HT-29 (cell line): ENCODE measurements at regions not wholly inside any gene's neighbourhood (a gene's known extent, or its start where the extent isn't known, plus 50 kb on each side); places are given as distances from the start of the nearest gene placed in this dataset. TPM values are rescaled to one million over a fixed set of nuclear protein-coding genes. Genes with fewer than 3 reads are reported as not detected.
"Not testable (repeated sequence)": the region's sequence is repeated elsewhere in the genome, so short reads cannot be mapped to it uniquely, and the experiment has no call there.

ENCODE experiments used
- DNase-seq: peaks from one replicate; pipeline ENCODE4 v3.0.0-alpha.2; 2015; ENCODE audit warnings: low spot score
- small RNA-seq: library from RNA; depleted of rRNA; stranded (forward); fragments of <200 nt; gene quantifications from one replicate; pipeline ENCODE3, GENCODE V24; 2014

DNA sequence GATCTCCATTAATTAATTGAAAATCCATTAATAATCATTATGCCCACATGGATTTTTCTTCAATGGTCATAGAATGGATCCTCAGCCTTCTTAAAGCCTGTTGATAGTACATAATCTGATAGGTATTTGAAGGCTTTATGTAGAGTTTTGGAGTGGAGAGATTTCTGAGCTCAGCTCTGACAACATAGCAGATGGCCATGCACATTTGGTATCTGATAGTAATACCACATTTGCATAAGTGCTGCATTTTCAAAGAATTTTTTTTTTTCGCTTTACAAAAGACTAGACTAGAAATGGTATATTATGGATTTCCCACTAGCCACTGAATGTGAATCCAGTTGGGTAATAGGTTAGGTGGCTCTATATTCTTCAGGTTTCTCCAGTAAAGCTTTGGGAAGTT, 440.6 kb downstream of the FGF13 start:
- DNase-seq = no peak

DNA sequence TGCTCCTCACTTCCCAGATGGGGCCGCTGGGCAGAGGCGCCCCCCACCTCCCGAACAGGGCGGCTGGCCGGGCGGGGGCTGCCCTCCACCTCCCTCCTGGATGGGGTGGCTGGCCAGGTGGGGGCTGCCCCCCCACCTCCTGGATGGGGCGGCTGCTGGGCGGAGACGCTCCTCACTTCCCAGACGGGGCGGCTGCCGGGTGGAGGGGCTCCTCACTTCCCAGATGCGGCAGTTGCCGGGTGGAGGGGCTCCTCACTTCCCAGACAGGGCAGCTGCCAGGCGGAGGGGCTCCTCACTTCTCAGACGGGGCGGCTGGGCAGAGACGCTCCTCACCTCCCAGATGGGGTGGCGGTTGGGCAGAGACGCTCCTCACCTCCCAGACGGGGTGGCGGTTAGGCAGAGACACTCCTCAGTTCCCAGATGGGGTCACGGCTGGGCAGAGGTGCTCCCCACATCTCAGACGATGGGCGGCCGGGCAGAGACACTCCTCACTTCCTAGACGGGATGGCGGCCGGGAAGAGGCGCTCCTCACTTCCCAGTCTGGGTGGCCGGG, 428.8 kb downstream of the FGF13 start:
- not testable (repeated sequence) for DNase-seq

DNA sequence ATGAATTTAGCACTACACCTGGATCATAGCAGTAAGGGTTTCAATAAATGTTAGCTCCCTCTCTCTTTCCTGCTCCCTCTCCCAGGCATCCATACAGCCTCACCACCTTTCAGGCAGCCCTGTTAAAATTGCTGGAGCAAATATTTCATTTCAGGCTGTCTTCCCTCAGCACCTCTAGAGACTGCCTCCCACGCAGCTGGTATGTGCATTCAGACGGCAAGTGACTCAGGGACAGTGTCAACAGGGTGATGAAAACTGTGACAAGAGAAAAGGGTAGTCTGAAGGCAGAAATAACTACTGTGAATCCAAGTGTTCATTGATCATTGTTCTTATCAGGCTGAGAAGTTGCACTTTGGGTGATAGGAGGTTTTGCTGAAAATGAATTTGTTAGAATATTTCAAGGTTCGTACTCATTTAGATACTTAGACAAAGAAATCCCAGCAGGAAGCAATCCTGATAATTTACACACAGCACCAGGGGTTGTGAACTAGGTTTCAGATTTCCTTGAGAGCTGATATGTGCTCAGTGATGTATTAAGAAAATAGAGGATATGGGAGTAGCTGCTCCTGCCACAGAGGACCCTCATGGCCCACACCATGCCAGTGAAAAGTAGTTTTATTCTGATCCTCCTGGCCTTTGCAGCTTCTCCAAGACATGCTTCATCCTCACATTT, 424.2 kb downstream of the FGF13 start:
- no peak for DNase-seq

DNA sequence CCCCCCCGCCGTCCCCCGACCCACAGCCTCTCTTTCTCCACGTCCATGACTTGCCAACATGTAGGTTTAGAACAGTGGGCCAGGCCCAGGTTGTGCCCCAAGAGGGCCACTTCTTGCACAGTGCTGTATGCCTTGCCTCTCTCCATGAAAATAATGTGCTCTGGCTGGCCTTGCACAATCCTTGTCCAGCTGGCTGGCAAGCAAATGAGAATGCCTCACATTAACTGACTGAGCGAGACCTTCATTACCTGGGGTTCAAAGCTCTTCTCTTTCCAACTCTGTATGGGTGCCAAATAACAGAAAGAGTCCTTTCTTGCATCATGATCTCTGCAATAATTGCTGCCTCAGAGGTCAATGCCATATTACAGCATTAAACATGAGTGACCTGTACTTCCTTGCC, 416.6 kb downstream of the FGF13 start:
- no peak for DNase-seq

DNA sequence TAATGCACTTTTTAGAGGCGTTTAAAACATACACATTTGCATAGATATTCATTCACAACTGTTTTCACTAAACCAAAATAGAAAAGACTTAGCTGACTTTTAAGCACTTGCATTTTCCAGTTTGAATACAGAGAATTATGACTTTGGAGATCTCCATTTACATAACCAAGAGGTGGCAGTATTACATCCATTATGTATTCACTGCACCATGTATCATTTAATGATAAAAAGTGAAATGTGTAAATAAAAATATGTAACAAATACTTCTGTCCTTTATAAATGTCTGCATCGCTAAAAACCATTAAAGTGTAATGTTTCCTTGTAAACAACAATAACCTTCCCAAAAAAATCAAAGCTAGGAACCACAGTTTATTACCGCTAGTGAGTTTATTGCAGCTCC, 413.2 kb downstream of the FGF13 start:
- DNase-seq = no peak

DNA sequence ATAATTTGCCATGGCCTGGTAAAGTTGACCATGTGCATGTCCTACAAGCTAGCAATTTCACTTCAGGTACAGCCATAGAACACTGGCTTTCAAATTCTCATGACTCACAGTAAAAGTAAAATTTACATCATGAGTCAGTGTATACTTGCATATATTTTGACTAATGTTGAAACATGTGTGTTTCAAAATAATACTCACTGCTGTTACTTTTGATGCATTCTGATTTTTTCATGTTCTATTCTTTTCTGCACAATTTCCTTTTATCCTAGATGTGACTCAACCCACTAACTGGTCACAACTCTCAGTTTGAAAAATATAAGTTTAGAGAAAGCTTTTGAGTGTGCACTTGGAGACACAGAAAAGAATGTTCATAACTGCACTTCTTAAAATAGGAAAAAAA, 365.7 kb downstream of the FGF13 start:
- no peak for DNase-seq

DNA sequence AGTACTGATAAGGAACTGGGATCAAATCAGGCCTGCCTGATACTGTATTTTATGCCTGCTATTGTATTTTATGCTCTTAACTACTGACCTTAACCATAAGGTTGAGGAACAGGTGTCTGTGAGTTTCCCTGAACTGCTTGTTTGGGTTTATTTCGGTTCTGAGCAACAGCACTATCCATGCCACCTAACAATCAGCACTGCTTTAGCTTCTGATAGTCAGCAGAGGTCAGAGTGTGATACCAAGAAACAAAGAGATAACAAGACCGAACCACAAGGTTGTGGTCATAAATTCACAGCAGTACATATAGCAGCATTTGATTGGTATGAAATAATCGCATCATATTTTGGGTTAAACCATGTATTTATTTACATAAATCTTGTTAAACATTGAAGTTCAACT, 362.2 kb downstream of the FGF13 start:
- no peak for DNase-seq

DNA sequence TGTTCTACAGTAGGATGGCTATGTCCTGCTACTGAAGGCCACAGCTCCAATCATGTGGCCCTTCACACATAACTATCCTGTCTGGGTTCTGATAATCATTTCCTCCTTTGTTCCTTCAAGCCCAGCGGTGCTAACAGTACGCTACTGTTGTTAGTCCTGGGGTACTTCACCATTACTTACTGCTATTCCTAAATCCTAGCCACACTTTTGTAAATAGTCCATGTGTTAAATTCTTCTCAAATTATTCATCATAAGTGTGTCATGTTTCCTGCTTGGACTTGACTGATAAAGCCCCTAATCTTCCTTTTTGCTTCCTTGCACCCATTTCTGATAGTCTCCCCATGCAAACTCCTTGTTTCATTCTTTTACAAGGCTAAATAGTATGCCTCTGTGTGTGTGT, 332.6 kb downstream of the FGF13 start:
- DNase-seq = no peak

DNA sequence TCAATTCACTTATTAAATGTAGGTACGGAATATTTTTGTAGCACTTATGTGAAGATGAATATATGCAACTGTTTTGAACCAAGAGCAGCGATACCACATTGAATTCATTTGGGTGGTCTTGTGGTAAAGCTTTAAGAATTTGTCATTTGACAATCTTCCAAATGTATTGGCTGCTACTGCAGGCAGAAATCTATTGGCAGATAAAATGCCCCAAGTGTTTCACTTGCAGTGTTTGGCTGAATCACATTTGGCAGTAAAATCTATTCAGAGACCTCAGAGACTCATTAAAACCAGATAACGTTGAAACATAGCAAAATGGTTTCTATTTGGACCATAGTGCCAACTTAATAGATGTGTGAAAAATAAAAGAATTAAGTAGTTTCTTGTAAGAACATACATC, 303.4 kb downstream of the FGF13 start:
- DNase-seq = no peak

DNA sequence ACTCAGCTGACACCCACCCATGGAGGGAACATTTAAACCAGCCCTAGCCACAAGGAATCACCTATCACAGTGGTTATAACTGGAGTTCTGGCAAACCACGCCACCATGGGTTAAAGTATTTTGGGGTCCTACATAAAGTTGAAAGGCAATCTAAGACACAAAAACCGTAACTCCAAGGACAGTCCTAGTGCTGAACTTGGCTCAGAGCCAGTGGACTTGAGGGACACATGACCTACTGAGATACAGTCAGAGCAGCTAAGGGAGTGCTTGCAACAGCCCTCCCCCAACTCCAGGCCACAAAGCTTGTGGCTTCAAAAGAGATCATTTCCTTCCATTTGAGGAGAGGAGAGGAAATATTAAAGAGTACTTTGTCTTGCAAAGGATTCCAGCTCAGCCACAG, 300.5 kb downstream of the FGF13 start:
- DNase-seq = no peak

Small RNAs in the stretch of these regions (small RNA-seq; reads per million reads assigned to genes)
- gene RN7SKP31 (not detected), gene RNU6-985P (not detected)
